Transverse colon (tissue), 4 donors: ENCODE measurements at regions not wholly inside any gene's neighbourhood (a gene's known extent, or its start where the extent isn't known, plus 50 kb on each side); places are given as distances from the start of the nearest gene placed in this dataset.

ENCODE experiments used
- EP300 ChIP-seq: sonication (generic); formaldehyde crosslinking; IDR thresholded peaks from one replicate; pipeline ENCODE4 v1.6.1; 2017; ENCODE audit warnings: antibody characterized with exemption, low read depth
- POLR2A ChIP-seq: fragments of 450-650 bp; IDR thresholded peaks from one replicate; pipeline ENCODE4 v1.6.1; 2016; ENCODE audit warnings: antibody characterized with exemption, mild to moderate bottlenecking, moderate library complexity
- POLR2AphosphoS5 ChIP-seq, 3 donors: sonication (generic); formaldehyde crosslinking; IDR thresholded peaks; one replicate each; pipeline ENCODE4 v1.6.1; 2016; ENCODE audit warnings: antibody characterized with exemption in 3 of 3
- TF ChIP-seq, protein P1 (sequence below), 5 experiments: fragments of 200-600 bp in 3 of 5; fragments of 450-650 bp in 2 of 5; sonication (generic) in 3 of 5; IDR thresholded peaks; 1 replicate in 2 of 5; 2 replicates in 3 of 5; pipeline ENCODE4 v1.5.1; 2016 to 2017; ENCODE audit warnings: antibody characterized with exemption in 5 of 5, inconsistent platforms in 3 of 5, mild to moderate bottlenecking in 2 of 5, moderate library complexity in 1 of 5

DNA sequence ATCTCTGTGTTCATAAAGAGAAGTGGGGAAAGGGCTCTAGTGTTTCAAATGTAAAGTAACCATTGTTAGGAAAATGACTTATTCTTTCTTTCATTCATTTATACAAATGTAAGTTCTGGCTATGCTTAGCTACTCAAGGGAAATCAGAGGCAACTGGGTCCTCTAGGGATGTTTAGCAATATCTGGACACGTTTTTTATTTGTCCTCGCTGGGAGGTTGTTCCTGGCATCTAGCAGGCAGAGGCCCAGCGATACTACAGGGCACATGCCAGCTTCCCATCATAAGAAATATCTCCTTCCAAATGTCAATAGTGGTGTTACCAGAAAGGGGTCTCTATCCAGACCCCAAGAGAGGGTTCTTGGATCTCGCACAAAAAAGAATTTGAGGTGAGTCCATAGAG, 150.0 kb downstream of the VCX3A start:
- TF ChIP-seq, protein P1, sequence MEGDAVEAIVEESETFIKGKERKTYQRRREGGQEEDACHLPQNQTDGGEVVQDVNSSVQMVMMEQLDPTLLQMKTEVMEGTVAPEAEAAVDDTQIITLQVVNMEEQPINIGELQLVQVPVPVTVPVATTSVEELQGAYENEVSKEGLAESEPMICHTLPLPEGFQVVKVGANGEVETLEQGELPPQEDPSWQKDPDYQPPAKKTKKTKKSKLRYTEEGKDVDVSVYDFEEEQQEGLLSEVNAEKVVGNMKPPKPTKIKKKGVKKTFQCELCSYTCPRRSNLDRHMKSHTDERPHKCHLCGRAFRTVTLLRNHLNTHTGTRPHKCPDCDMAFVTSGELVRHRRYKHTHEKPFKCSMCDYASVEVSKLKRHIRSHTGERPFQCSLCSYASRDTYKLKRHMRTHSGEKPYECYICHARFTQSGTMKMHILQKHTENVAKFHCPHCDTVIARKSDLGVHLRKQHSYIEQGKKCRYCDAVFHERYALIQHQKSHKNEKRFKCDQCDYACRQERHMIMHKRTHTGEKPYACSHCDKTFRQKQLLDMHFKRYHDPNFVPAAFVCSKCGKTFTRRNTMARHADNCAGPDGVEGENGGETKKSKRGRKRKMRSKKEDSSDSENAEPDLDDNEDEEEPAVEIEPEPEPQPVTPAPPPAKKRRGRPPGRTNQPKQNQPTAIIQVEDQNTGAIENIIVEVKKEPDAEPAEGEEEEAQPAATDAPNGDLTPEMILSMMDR (IDR thresholded peaks at IDR 0.05) = no peak
- TF ChIP-seq POLR2A = no peak
- no peak for TF ChIP-seq EP300
- no peak for TF ChIP-seq POLR2AphosphoS5 (IDR thresholded peaks at IDR 0.05)
